ENCODE measurements at regions not wholly inside any gene's neighbourhood (a gene's known extent, or its start where the extent isn't known, plus 50 kb on each side); places are given as distances from the start of the nearest gene placed in this dataset.

DNA sequence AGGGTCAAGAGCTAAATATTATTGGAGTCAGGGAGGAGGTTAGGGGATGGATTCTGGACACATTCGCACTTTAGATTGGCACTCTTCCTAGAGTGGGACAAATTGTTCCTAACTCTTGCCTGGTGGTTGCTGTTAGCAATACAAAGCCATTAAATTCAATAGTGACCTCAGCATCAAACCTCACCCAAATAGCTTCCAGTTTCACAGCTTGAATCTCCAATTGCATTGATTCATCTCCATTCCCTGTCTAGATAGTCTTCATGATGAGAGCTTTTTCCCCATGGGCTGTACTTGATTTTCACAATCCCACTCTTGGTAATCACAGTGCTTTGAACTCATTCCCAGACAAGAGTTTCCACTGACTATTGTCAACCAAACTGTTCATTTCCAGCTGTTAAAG is 585.9 kb upstream of the SYT4 start:
- no peaks in the 10 kb centered on the region for H3K4me1 ChIP-seq (replicated peaks)
- H3K27me3 ChIP-seq (replicated peaks): no peaks in the 10 kb centered on the region
- H3K9me3 ChIP-seq (replicated peaks): no peaks in the 10 kb centered on the region
- no peak overlapping the region for H3K4me3 ChIP-seq
- no peaks in the 10 kb centered on the region for H3K36me3 ChIP-seq
- DNase-seq (ENCODE audit: low read depth in 1 of 2, low spot score in 2 of 2): no peak
- H3K27ac ChIP-seq: no peak overlapping the region

DNA sequence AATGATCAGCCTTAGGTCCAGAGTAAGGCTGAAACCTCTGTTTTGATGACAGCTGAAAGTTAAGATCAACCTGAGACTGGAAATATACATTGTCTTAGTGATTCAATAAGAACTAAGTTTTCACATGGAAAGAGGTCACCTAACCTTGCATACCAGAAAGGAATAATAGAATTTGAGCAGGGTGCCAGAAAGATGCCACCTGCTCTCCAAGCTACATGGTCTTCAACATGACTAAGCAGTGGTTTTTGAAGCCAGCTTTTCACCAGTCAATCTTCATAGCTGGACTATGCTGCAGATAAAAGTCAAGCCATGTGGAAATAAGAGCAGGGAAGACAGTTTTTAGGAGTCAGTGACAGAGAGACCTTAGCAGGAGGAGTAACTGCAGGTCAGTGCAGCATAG is 589.4 kb upstream of the SYT4 start:
- Histone ChIP-seq H3K4me3 (no peak overlapping the region), H3K9me3 (replicated peaks) (no peaks in the 10 kb centered on the region), H3K36me3 (no peaks in the 10 kb centered on the region), H3K4me1 (replicated peaks) (no peaks in the 10 kb centered on the region), H3K27ac (no peak overlapping the region), H3K27me3 (replicated peaks) (no peaks in the 10 kb centered on the region)
- no peak for DNase-seq (ENCODE audit: low read depth in 1 of 2, low spot score in 2 of 2)

DNA sequence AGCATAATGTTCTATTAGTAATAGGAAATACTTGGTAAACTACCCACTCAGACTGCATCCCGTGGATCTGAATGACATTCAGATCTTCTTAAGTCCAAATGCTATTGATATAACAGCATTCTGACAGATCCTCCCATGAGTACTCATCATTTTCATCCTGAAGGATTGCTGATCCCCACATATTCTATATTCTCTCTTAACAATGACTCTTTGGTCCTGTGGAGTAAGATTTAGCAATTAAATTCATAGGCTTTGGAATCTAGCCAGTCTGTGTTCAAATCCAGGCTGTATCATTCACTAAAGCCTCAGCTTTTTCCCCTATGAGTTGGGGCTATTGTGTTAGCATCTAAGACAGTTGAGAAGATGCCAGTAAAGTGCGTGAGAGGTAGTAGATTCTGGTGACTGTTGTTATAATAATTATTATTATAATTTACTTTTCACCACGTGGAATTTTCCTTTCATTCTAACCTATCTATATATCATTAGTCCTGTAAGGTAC is 591.3 kb upstream of the SYT4 start:
- no peaks in the 10 kb centered on the region for H3K27me3 ChIP-seq (replicated peaks)
- no peak for DNase-seq (ENCODE audit: low read depth in 1 of 2, low spot score in 2 of 2)
- no peaks in the 10 kb centered on the region for H3K9me3 ChIP-seq (replicated peaks)
- H3K36me3 ChIP-seq: no peaks in the 10 kb centered on the region
- no peak overlapping the region for H3K4me3 ChIP-seq
- H3K27ac ChIP-seq: no peak overlapping the region
- no peaks in the 10 kb centered on the region for H3K4me1 ChIP-seq (replicated peaks)

DNA sequence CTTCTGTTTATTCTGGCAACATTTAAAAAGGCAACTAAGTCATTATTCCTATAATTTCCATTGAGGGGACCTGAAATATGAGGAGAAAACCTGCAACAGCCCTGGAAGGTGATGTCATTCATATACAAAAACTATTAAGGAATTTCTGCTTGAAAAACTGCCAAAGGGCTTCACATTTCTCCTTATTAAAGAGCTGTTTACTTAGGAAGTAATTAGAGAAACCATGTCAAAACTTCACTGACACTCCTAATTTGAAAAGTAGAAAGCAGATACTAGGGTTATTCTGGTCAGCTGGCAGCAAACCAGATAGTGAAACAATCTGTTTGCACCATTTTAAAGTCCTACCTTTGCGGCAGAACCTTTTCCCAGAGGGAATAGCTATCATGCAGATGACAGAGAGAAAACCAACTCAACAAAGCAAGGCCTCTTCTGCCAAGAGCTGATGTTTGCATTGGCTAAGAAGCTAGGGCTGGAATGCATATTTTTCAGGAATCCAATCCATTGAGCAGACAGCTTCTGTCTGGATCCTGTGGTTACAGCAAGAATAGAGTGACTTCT is 592.2 kb upstream of the SYT4 start:
- DNase-seq (ENCODE audit: low read depth in 1 of 2, low spot score in 2 of 2): no peak
- no peaks in the 10 kb centered on the region for H3K9me3 ChIP-seq (replicated peaks)
- H3K4me1 ChIP-seq (replicated peaks): no peaks in the 10 kb centered on the region
- no peak overlapping the region for H3K27ac ChIP-seq
- no peak overlapping the region for H3K4me3 ChIP-seq
- H3K36me3 ChIP-seq: no peaks in the 10 kb centered on the region
- H3K27me3 ChIP-seq (replicated peaks): no peaks in the 10 kb centered on the region

DNA sequence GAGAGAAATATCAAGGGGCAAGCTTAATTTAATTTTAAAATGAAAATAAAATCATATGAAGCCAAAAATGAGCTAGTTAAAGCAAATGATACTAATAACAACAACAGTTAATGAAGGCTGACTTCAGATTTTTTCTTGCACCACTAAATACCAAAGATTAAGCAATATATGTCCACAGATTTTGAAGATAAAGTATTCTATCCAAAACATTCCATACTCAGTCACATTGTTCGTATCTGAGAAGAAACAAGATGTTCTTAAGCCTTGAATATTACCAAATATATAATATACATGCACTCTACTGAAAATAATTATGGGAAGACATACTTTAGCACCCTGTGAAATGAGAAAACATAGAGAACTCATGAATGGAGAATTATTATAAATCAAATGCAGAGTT is 593.3 kb upstream of the SYT4 start:
- H3K27ac ChIP-seq: no peak overlapping the region
- H3K4me1 ChIP-seq (replicated peaks): no peaks in the 10 kb centered on the region
- no peaks in the 10 kb centered on the region for H3K27me3 ChIP-seq (replicated peaks)
- no peak for DNase-seq (ENCODE audit: low read depth in 1 of 2, low spot score in 2 of 2)
- H3K4me3 ChIP-seq: no peak overlapping the region
- H3K36me3 ChIP-seq: no peaks in the 10 kb centered on the region
- no peaks in the 10 kb centered on the region for H3K9me3 ChIP-seq (replicated peaks)

DNA sequence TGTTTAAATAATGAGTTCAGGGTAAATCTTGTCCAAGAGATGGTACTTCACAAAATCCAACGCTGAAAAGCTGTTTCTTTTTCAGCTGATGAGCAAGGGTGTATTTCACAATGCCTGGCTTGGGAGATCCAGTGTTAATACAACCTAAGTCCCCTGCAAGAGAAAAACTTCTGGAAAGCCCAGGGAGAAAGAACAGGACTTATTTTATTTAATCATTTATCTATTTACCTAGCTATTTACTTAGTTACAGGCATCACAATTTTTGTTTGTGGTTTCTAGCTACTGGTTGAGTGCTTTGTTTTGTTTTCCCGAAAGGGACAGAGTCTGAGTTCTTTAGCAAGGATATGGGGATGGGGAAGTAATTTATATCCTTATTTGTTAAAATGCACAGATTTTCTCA is 598.2 kb upstream of the SYT4 start:
- Histone ChIP-seq H3K4me1 (replicated peaks) (no peaks in the 10 kb centered on the region), H3K36me3 (no peaks in the 10 kb centered on the region), H3K27ac (no peak overlapping the region), H3K27me3 (replicated peaks) (no peaks in the 10 kb centered on the region), H3K4me3 (no peak overlapping the region), H3K9me3 (replicated peaks) (no peaks in the 10 kb centered on the region)
- DNase-seq (ENCODE audit: low read depth in 1 of 2, low spot score in 2 of 2): no peak

DNA sequence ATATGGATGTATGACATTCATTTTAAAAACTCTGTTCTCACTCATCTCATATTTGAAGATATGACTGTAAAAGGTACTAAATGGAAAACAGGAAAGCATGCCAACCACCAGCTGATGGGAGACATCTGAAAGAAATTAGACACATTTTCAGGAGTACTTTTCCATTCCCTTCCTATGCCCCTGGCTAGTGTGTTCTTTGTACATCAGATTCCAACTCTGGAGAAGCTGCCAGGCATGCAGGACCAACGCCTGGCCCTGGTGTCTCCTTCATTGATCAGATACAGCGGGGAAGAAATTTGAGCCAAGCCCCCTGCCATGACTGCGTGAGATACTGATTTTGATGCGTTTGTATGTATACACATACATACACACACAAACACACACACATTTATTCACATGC is 599.0 kb upstream of the SYT4 start:
- no peak for DNase-seq (ENCODE audit: low read depth in 1 of 2, low spot score in 2 of 2)
- Histone ChIP-seq H3K9me3 (replicated peaks) (no peaks in the 10 kb centered on the region), H3K27me3 (replicated peaks) (no peaks in the 10 kb centered on the region), H3K27ac (no peak overlapping the region), H3K4me3 (no peak overlapping the region), H3K4me1 (replicated peaks) (no peaks in the 10 kb centered on the region), H3K36me3 (no peaks in the 10 kb centered on the region)

DNA sequence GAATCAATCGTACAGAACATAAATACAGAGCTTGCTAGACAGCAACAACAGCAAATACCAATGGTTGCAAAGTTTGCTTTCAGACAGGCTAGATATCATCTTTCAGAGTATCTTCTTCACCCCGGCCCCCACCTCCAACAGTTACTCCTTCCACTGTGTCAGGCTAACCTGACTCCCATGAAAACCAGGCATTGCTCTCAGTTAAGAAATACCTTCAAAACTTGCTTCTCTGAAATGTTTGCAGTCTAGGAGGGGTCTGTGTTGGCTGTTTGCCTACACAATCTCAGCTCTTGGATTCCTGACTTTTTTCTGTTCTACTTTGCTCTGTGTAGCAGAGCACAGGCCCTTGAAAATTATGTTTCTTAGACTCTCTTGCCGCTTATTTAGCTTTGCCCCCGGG is 599.5 kb upstream of the SYT4 start:
- DNase-seq (ENCODE audit: low read depth in 1 of 2, low spot score in 2 of 2): no peak
- no peak overlapping the region for H3K27ac ChIP-seq
- no peaks in the 10 kb centered on the region for H3K27me3 ChIP-seq (replicated peaks)
- H3K4me3 ChIP-seq: no peak overlapping the region
- H3K36me3 ChIP-seq: no peaks in the 10 kb centered on the region
- H3K4me1 ChIP-seq (replicated peaks): no peaks in the 10 kb centered on the region
- no peaks in the 10 kb centered on the region for H3K9me3 ChIP-seq (replicated peaks)

DNA sequence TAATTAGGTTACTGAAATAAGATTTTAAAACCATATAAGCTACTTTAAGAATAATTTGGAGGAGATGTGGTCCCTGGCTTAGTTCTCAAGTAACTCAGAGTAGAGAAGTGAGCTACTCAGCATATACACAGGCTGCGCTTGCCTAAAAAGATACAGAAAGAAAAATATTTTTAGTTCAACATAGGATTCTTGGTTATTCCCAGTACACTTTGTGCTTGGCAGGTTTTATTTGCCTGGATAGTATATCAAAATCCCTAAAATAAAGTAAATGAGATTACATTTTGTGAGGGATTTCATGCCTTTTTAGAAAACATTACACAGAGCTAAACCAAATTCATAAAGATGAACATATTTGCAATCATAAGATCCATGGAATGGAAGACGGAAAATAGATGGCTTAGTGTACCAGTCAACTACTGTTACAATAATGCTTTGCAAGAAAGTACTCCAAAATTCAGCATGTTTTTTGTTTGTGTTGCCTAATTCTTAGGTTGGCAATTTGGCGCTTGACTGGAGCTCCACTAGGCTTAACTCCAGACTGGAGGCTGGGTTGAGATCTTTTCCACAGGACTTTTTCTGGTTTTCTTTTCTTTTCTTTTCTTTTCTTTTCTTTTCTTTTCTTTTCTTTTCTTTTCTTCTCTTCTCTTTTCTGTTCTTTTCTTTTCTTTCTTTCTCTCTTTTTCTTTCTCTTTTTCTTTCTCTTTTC is 600.5 kb upstream of the SYT4 start:
- no peaks in the 10 kb centered on the region for H3K36me3 ChIP-seq
- no peaks in the 10 kb centered on the region for H3K4me1 ChIP-seq (replicated peaks)
- no peak for DNase-seq (ENCODE audit: low read depth in 1 of 2, low spot score in 2 of 2)
- H3K27ac ChIP-seq: no peak overlapping the region
- no peaks in the 10 kb centered on the region for H3K27me3 ChIP-seq (replicated peaks)
- H3K9me3 ChIP-seq (replicated peaks): no peaks in the 10 kb centered on the region
- H3K4me3 ChIP-seq: no peak overlapping the region

DNA sequence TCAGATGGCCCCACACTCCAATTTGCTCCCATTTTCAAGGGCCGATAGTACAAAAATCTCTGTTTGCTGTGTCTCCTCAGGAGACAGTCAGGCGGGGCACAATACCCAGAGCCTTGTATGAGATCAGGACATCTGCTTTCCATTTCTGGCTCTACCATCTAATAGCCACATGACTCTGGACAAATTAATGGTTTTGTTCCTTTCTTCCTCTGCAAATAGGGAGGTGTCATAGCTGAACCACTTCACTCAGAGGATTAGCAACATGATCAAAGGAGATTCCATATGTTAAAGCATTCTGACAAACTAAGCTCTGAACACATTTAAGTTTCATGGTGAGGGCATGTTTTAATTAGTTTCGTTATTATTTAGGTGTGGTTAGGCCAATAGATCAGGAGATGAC is 602.1 kb upstream of the SYT4 start:
- H3K4me3 ChIP-seq: no peak overlapping the region
- H3K4me1 ChIP-seq (replicated peaks): no peaks in the 10 kb centered on the region
- DNase-seq (ENCODE audit: low read depth in 1 of 2, low spot score in 2 of 2): no peak
- H3K9me3 ChIP-seq (replicated peaks): no peaks in the 10 kb centered on the region
- no peaks in the 10 kb centered on the region for H3K27me3 ChIP-seq (replicated peaks)
- H3K36me3 ChIP-seq: no peaks in the 10 kb centered on the region
- H3K27ac ChIP-seq: no peak overlapping the region

DNA sequence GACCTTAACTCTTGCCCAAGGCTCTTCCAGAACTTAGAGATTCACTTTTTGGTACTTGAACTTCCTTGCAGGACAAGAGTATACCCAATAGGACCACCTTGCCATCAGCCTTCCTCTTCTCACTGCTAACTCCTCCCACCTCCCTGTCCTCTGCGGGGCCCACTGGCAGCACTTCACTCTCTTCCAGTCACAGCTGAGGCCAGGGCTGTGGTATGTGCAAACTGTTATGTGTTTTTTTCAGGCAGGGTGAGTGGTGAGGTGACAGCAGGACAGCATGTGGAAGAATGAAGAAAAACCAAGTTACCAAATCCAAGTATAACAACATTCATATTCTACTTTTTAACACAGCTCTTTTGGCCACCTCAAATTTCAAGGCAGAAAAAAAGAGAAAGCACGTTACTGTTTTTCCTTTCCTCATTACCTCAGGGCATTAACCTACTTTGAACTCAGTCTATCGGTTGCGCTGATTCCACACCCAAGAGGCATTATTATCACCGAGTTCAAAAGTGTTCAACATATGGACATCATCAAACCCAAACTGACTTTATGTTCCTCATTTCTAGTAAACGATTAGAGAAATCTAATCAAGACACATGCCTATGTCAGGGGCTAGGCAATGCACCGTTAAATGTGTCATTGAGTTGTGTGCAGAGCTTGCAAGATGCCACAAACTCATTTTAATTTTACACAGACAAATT is 605.2 kb upstream of the SYT4 start:
- H3K9me3 ChIP-seq (replicated peaks): no peaks in the 10 kb centered on the region
- no peaks in the 10 kb centered on the region for H3K4me1 ChIP-seq (replicated peaks)
- H3K4me3 ChIP-seq: no peak overlapping the region
- H3K27me3 ChIP-seq (replicated peaks): no peaks in the 10 kb centered on the region
- no peak for DNase-seq (ENCODE audit: low read depth in 1 of 2, low spot score in 2 of 2)
- no peaks in the 10 kb centered on the region for H3K36me3 ChIP-seq
- no peak overlapping the region for H3K27ac ChIP-seq

DNA sequence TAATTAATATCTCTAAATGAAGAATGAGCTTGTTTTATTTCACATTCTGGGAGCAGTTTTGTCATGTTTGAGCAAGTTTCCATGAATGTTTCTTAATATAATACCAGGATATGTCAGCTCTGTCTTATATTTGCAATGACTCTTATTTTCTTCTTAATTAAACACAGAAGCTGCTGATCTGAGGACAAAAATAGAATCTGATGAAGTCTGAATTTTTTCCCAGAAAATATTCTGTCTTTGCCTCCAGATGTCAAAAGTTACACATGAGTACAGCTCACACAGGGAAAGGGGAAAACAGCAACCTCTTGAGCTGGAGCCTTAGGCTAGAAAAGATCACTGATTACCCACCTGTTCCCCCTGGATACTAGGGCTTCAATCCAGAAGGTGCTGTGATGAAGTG is 606.6 kb upstream of the SYT4 start:
- Histone ChIP-seq H3K4me3 (no peak overlapping the region), H3K27ac (no peak overlapping the region), H3K36me3 (no peaks in the 10 kb centered on the region), H3K9me3 (replicated peaks) (no peaks in the 10 kb centered on the region), H3K4me1 (replicated peaks) (no peaks in the 10 kb centered on the region), H3K27me3 (replicated peaks) (no peaks in the 10 kb centered on the region)
- no peak for DNase-seq (ENCODE audit: low read depth in 1 of 2, low spot score in 2 of 2)

DNA sequence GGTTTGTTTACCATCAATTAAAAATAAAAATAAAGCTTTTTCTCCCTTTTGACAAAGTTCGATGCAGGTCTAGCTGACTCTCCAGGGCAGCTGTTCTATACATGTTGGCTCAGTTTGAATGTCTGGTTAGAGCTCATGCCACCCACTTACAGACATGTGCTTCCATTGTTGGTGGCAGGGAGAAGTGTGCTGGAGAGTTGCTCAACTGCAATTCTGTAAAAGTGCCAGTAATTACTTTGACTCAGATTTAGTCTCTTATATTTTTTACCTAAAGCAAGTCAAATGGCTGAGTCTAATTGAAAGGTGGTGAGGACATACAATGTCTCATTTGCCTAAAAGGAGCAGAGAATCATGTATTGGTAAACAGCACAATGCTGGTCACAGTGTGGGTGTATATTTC is 609.1 kb upstream of the SYT4 start:
- no peak overlapping the region for H3K4me3 ChIP-seq
- DNase-seq (ENCODE audit: low read depth in 1 of 2, low spot score in 2 of 2): no peak
- no peaks in the 10 kb centered on the region for H3K4me1 ChIP-seq (replicated peaks)
- H3K9me3 ChIP-seq (replicated peaks): no peaks in the 10 kb centered on the region
- H3K36me3 ChIP-seq: no peaks in the 10 kb centered on the region
- no peaks in the 10 kb centered on the region for H3K27me3 ChIP-seq (replicated peaks)
- H3K27ac ChIP-seq: no peak overlapping the region

DNA sequence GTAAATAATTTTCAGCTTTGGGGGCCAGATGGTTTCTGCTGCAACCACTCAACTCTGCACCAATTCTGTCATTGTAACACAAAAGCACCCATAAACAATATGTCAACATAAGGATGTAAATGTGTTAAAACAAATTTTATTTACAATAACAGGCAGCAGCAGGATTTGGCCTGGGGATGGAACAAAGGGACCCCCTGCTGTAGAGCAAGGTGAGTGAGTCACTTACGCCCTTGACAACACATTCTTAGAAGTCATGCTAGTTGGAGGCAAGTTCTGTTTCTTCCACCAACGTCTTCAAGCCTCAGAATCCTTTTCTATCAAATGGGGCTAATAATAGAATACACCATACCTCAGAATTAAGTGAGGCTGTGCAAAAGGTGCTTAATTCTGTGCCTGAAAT is 610.2 kb upstream of the SYT4 start:
- H3K4me1 ChIP-seq (replicated peaks): peaks cover under 1% of the 10 kb centered on the region
- no peak overlapping the region for H3K27ac ChIP-seq
- no peaks in the 10 kb centered on the region for H3K36me3 ChIP-seq
- no peak for DNase-seq (ENCODE audit: low read depth in 1 of 2, low spot score in 2 of 2)
- H3K4me3 ChIP-seq: no peak overlapping the region
- H3K27me3 ChIP-seq (replicated peaks): no peaks in the 10 kb centered on the region
- H3K9me3 ChIP-seq (replicated peaks): no peaks in the 10 kb centered on the region
